Lower leg skin (tissue), 3 donors: ENCODE measurements at regions not wholly inside any gene's neighbourhood (a gene's known extent, or its start where the extent isn't known, plus 50 kb on each side); places are given as distances from the start of the nearest gene placed in this dataset.

ENCODE experiments used
- CTCF ChIP-seq, 3 donors: fragments of 450-650 bp; IDR thresholded peaks; one replicate each; pipeline ENCODE4 v1.5.1; 2016; ENCODE audit warnings: antibody characterized with exemption in 3 of 3, mild to moderate bottlenecking in 3 of 3, moderate library complexity in 2 of 3
- POLR2A ChIP-seq, 2 donors: fragments of 450-650 bp; IDR thresholded peaks; one replicate each; pipeline ENCODE4 v1.6.1; 2016 to 2017; ENCODE audit warnings: antibody characterized with exemption in 2 of 2, mild to moderate bottlenecking in 1 of 2, moderate library complexity in 1 of 2

DNA sequence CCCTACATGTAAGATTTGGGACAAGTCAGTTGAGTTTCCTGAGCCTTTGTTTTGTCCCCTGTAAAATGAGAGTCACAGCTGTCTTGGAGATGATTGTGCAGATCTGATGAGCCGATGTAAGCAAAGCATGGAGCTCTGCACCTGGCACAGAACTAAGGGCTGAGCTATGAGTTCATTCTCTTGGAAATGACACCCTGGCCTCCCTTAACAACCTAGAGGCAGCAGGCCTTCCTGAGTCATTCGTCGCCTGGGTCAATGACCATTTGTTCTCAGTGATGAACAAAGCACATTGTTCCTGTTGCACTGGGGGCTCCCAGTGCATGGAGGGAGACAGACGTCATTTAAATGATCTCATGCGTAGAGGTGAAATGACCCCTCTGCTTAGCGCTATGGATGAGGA is 62.8 kb upstream of the GCSH start:
- TF ChIP-seq CTCF (IDR thresholded peaks at IDR 0.05) (no peak), POLR2A (IDR thresholded peaks at IDR 0.05) (no peak)
